Esophagus squamous epithelium (tissue), 5 donors: ENCODE measurements at regions not wholly inside any gene's neighbourhood (a gene's known extent, or its start where the extent isn't known, plus 50 kb on each side); places are given as distances from the start of the nearest gene placed in this dataset.
A peak's percentile ranks its signal among the peaks of the same experiment; 100 is the strongest.

Experiments used
- DNase-seq: peaks from one replicate; lab custom pipeline; 2025; lab: John Stamatoyannopoulos, UW
- H3K27ac ChIP-seq, 4 donors: fragments of 200-600 bp; sonication (generic); one replicate each; pipeline ENCODE4 v1.5.1; 2016 to 2019; ENCODE audit warnings: mild to moderate bottlenecking in 1 of 4
- H3K27me3 ChIP-seq, 4 donors: fragments of 200-600 bp; sonication (generic); 1 replicate in 3 of 4; 2 replicates in 1 of 4; pipeline versions ENCODE4 v1.5.1 to v1.6.0; 2017 to 2021; ENCODE audit warnings: antibody characterized with exemption in 1 of 4
- H3K36me3 ChIP-seq, 3 donors: fragments of 200-600 bp; sonication (generic); one replicate each; pipeline ENCODE4 v1.5.1; 2016 to 2019
- H3K4me1 ChIP-seq, 3 donors: fragments of 200-600 bp; sonication (generic); one replicate each; pipeline ENCODE4 v1.5.1; 2017 to 2019
- H3K4me3 ChIP-seq, 4 donors: fragments of 200-600 bp; sonication (generic); 1 replicate in 3 of 4; 2 replicates in 1 of 4; pipeline ENCODE4 v1.5.1; 2016 to 2019; ENCODE audit warnings: mild to moderate bottlenecking in 2 of 4, moderate library complexity in 1 of 4
- H3K9me3 ChIP-seq, 3 donors: fragments of 200-600 bp; sonication (generic); one replicate each; pipeline ENCODE4 v1.5.1; 2016 to 2019
- CTCF ChIP-seq, 6 experiments: fragments of 450-650 bp in 4 of 6; fragments of 200-600 bp in 2 of 6; sonication (generic) in 2 of 6; IDR thresholded peaks; one replicate each; pipeline ENCODE4 v1.5.1; 2016 to 2019; ENCODE audit warnings: antibody characterized with exemption in 6 of 6, mild to moderate bottlenecking in 4 of 6, moderate library complexity in 4 of 6
- POLR2A ChIP-seq, 4 donors: fragments of 450-650 bp; IDR thresholded peaks; one replicate each; pipeline ENCODE4 v1.6.1; 2017; ENCODE audit warnings: antibody characterized with exemption in 4 of 4, mild to moderate bottlenecking in 4 of 4, moderate library complexity in 3 of 4
- WGBS, 2 donors: methylation state at CpG; one replicate each; pipeline ENCODE4 v1.1.5; 2018; 5-methylcytosine and 5-hydroxymethylcytosine counted together
- intact Hi-C: fragments of 100-400 bp; cut with DNase I; formaldehyde crosslinking; loops from one replicate; pipeline ENCODE4 v1.15.0; 2022
- donor health status: DM: yes; HTN: yes; CAD: no.

- DNase-seq: no peak
- H3K27ac ChIP-seq: no peak overlapping the region
- intact Hi-C loops: no loop called here
- H3K4me1 ChIP-seq: peaks cover 0 to 9% (median 7%) of the 10 kb centered on the region in 3 donors
- no peaks in the 10 kb centered on the region for H3K27me3 ChIP-seq
- H3K36me3 ChIP-seq: no peaks in the 10 kb centered on the region
- 68 to 72% methylated on average over 3 to 4 of the region's 4 CpGs for WGBS, 2 donors
- no peaks in the 10 kb centered on the region for H3K9me3 ChIP-seq
- H3K4me3 ChIP-seq: no peak overlapping the region
- TF ChIP-seq POLR2A (IDR thresholded peaks at IDR 0.05): no peak
- no peak for TF ChIP-seq CTCF (IDR thresholded peaks at IDR 0.05)
Measured at GRCh38 chr6:56897789-56898529, 56.9 kb upstream of the BEND6 start.

- intact Hi-C loops: no loop called here
- no peak overlapping the region for H3K27ac ChIP-seq
- 83 to 88% methylated on average over 2 of the region's 2 CpGs for WGBS, 2 donors
Measured at GRCh38 chr6:56891754-56892153, 63.2 kb upstream of the BEND6 start.

GRCh38 chr6:56890683-56891429 is 64.1 kb upstream of the BEND6 start:
- H3K27ac ChIP-seq: peak overlapping the region in 3 of 4 donors; percentile 7 to 48 (median 38)
- 36 to 70% methylated on average over 5 to 7 of the region's 8 CpGs for WGBS, 2 donors

More at GRCh38 chr6:56891754-56892153, 63.2 kb upstream of the BEND6 start:
- TF ChIP-seq CTCF (IDR thresholded peaks at IDR 0.05) (no peak), POLR2A (IDR thresholded peaks at IDR 0.05) (no peak)
- Histone ChIP-seq H3K4me3 (no peak overlapping the region), H3K9me3 (no peaks in the 10 kb centered on the region), H3K4me1 (no peaks in the 10 kb centered on the region), H3K27me3 (no peaks in the 10 kb centered on the region), H3K36me3 (no peaks in the 10 kb centered on the region)
- no peak for DNase-seq

DNA sequence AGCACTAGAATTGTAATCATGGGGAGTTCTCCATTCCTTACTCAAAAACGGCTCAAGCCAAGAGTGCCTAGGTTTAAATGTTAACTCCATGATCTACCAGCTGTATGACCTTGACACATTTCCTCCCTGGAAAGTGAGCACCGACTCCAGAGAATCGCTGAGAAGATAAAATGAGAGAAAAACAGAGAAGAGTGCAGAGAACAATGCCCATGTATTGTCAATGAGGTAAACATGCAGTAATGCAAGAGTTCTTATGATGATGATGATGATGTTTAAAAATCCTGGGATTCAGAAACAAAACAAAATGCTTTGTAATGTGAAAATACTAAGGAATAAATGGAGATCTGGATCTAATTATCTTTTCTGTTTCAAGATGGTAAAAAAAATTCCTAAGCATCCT is 64.8 kb upstream of the BEND6 start:
- H3K36me3 ChIP-seq: no peaks in the 10 kb centered on the region
- 60 to 69% methylated on average over 3 of the region's 3 CpGs for WGBS, 2 donors
- no peak for DNase-seq
- no peaks in the 10 kb centered on the region for H3K4me1 ChIP-seq
- H3K9me3 ChIP-seq: no peaks in the 10 kb centered on the region
- TF ChIP-seq POLR2A (IDR thresholded peaks at IDR 0.05) (no peak), CTCF (IDR thresholded peaks at IDR 0.05) (no peak)
- H3K4me3 ChIP-seq: no peak overlapping the region
- H3K27ac ChIP-seq: no peak overlapping the region
- intact Hi-C loops: no loop called here
- H3K27me3 ChIP-seq: no peaks in the 10 kb centered on the region

More at GRCh38 chr6:56890683-56891429, 64.1 kb upstream of the BEND6 start:
- DNase-seq: no peak
- H3K36me3 ChIP-seq: no peaks in the 10 kb centered on the region
- no peaks in the 10 kb centered on the region for H3K27me3 ChIP-seq
- H3K4me3 ChIP-seq: no peak overlapping the region
- no peaks in the 10 kb centered on the region for H3K4me1 ChIP-seq
- intact Hi-C loops: no loop called here
- no peaks in the 10 kb centered on the region for H3K9me3 ChIP-seq
- TF ChIP-seq POLR2A (IDR thresholded peaks at IDR 0.05) (no peak), CTCF (IDR thresholded peaks at IDR 0.05) (no peak)

DNA sequence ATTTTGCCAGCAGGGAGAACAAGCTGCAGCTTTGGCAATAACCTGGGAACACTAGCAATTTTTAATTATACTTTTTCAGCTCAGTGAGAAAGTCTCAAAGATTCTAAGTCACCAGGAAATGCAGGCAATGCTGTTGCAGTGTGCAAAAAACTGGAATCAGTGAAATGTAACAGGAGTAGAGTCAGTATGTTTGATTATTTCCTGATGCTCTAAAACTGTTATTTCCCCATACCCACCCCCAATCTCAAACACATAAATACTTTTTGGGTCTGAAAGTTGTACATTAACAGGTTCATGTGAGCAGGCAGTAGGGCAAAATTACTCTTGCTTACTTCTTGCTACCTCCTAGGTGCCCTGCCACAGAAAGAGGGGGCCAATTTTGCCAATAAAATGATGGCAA is 65.4 kb upstream of the BEND6 start:
- no peak for DNase-seq

More for the DNA sequence above, 65.4 kb upstream of the BEND6 start:
- Histone ChIP-seq H3K27ac (no peak overlapping the region), H3K9me3 (no peaks in the 10 kb centered on the region), H3K4me1 (no peaks in the 10 kb centered on the region), H3K36me3 (no peaks in the 10 kb centered on the region), H3K4me3 (no peak overlapping the region), H3K27me3 (no peaks in the 10 kb centered on the region)
- TF ChIP-seq POLR2A (IDR thresholded peaks at IDR 0.05) (no peak), CTCF (IDR thresholded peaks at IDR 0.05) (no peak)
- intact Hi-C loops: no loop called here
